ENCODE measurements at regions not wholly inside any gene's neighbourhood (a gene's known extent, or its start where the extent isn't known, plus 50 kb on each side); places are given as distances from the start of the nearest gene placed in this dataset.

- no peak for TF ChIP-seq CTCF (conservative IDR thresholded peaks at IDR 0.05)
- TF ChIP-seq ZFX (IDR thresholded peaks at IDR 0.05): no peak
Measured at GRCh38 chr18:24763765-24764513, 303.5 kb downstream of the HRH4 start.
